PFSK-1 (cell line): ENCODE measurements at regions not wholly inside any gene's neighbourhood (a gene's known extent, or its start where the extent isn't known, plus 50 kb on each side); places are given as distances from the start of the nearest gene placed in this dataset.

Experiments used
- FOXP2 ChIP-seq: optimal IDR thresholded peaks from 2 replicates; pipeline ENCODE3; 2011; ENCODE audit warnings: borderline replicate concordance, control low read depth, inconsistent platforms; ENCODE audit not compliant: insufficient read depth; ENCODE audit errors: extremely low read length, extremely low read depth
- POLR2AphosphoS5 ChIP-seq: IDR thresholded peaks from 2 replicates; pipeline ENCODE4 v1.6.1; 2012; ENCODE audit warnings: low read depth, mild to moderate bottlenecking, control low read depth, low read length, moderate library complexity
- SIN3A ChIP-seq: IDR thresholded peaks from 2 replicates; pipeline ENCODE4 v1.6.1; 2012; ENCODE audit warnings: mild to moderate bottlenecking, low read length, moderate library complexity, borderline replicate concordance; ENCODE audit not compliant: insufficient read depth
- TAF1 ChIP-seq: IDR thresholded peaks from 2 replicates; pipeline ENCODE4 v1.6.1; 2012; ENCODE audit warnings: low read length, control low read depth, borderline replicate concordance; ENCODE audit not compliant: insufficient read depth
- TF ChIP-seq, protein P1 (sequence below), 2 experiments: IDR thresholded peaks; 2 replicates each; pipeline versions ENCODE4 v1.6.1 to v1.8.0; 2011 to 2012; ENCODE audit warnings: low read depth in 2 of 2, low read length in 2 of 2, control low read depth in 1 of 2, inconsistent platforms in 1 of 2, mild to moderate bottlenecking in 1 of 2, moderate library complexity in 1 of 2; ENCODE audit not compliant: insufficient read depth in 1 of 2

DNA sequence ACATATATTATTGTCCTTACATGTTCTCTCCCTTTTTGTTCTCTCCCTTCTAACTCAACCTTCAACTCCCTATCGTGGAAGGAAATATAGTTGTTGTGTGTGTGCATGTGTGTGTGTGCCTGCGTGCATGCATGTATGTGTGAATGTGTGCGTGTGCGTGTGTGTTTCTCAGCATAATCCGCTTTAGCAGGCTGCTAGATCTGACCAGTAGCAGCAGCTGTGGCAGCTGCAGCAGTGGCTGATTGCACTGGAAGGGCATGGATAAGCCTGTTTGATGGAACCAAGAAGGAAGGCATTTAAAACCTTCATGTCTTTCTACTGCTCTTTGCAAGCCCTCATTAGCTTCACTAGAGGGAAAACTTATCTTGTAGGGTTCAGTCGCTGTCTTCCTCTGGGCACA, 65.6 kb upstream of the IRF2BP2 start:
- TF ChIP-seq, protein P1, sequence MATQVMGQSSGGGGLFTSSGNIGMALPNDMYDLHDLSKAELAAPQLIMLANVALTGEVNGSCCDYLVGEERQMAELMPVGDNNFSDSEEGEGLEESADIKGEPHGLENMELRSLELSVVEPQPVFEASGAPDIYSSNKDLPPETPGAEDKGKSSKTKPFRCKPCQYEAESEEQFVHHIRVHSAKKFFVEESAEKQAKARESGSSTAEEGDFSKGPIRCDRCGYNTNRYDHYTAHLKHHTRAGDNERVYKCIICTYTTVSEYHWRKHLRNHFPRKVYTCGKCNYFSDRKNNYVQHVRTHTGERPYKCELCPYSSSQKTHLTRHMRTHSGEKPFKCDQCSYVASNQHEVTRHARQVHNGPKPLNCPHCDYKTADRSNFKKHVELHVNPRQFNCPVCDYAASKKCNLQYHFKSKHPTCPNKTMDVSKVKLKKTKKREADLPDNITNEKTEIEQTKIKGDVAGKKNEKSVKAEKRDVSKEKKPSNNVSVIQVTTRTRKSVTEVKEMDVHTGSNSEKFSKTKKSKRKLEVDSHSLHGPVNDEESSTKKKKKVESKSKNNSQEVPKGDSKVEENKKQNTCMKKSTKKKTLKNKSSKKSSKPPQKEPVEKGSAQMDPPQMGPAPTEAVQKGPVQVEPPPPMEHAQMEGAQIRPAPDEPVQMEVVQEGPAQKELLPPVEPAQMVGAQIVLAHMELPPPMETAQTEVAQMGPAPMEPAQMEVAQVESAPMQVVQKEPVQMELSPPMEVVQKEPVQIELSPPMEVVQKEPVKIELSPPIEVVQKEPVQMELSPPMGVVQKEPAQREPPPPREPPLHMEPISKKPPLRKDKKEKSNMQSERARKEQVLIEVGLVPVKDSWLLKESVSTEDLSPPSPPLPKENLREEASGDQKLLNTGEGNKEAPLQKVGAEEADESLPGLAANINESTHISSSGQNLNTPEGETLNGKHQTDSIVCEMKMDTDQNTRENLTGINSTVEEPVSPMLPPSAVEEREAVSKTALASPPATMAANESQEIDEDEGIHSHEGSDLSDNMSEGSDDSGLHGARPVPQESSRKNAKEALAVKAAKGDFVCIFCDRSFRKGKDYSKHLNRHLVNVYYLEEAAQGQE (IDR thresholded peaks at IDR 0.05; ENCODE audit: insufficient read depth in 1 of 2, low read depth in 2 of 2, low read length in 2 of 2) = no peak
- TF ChIP-seq POLR2AphosphoS5 = no peak
- TF ChIP-seq SIN3A = no peak
- TF ChIP-seq TAF1 = no peak
- no peak for TF ChIP-seq FOXP2

DNA sequence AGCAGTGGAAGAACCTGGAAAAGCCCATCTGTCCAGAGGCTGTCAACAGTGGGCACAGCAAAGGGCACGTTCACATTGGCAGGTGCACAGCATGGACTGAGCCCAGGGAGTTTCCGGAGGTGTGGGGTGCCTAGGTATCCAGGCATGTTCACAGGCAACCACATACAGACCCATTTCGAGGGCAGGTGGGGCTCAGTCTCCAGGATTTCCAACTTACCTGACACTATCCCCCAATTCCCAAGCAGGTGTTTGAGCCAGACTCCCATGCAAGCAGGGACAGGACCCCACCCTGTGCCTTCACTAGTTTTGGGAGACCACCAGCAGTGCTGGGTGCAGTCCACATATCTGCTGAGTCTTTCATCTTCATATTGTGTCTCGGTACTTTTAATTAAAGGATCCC, 65.0 kb upstream of the IRF2BP2 start:
- no peak for TF ChIP-seq TAF1
- TF ChIP-seq POLR2AphosphoS5 = no peak
- TF ChIP-seq FOXP2 = no peak
- TF ChIP-seq, protein P1 (IDR thresholded peaks at IDR 0.05; ENCODE audit: insufficient read depth in 1 of 2, low read depth in 2 of 2, low read length in 2 of 2) = no peak
- no peak for TF ChIP-seq SIN3A

DNA sequence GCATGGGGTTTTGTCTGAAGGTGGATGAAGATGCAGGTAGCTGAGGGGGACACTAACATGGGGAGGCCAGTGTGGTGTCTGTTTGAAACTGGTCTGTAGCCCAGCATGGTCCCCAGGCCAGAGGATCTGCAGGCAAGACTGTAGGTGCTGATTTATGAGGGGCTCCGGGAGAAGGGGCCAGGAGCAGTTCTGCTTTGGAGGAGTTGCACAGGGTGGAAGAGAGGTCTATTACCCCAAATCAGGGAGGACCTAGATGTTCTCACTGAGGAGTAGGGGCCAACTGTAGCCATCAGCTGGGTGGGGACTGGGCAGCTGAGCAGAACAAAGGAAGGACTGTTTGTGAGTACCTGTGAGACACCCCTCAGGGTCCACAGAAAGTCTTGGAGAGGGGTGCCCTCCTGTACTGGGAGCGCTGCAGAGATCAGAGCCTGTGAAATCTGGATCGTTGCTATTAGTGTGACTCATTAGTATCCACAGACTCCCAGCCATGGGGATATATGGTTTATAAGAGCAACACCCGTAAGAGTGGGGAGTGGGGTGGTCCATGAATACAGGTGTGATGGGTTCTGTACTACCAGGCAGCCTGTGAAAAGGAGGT, 64.3 kb upstream of the IRF2BP2 start:
- TF ChIP-seq, protein P1 (IDR thresholded peaks at IDR 0.05; ENCODE audit: insufficient read depth in 1 of 2, low read depth in 2 of 2, low read length in 2 of 2) = no peak
- TF ChIP-seq FOXP2 (no peak), POLR2AphosphoS5 (no peak), TAF1 (no peak), SIN3A (no peak)

DNA sequence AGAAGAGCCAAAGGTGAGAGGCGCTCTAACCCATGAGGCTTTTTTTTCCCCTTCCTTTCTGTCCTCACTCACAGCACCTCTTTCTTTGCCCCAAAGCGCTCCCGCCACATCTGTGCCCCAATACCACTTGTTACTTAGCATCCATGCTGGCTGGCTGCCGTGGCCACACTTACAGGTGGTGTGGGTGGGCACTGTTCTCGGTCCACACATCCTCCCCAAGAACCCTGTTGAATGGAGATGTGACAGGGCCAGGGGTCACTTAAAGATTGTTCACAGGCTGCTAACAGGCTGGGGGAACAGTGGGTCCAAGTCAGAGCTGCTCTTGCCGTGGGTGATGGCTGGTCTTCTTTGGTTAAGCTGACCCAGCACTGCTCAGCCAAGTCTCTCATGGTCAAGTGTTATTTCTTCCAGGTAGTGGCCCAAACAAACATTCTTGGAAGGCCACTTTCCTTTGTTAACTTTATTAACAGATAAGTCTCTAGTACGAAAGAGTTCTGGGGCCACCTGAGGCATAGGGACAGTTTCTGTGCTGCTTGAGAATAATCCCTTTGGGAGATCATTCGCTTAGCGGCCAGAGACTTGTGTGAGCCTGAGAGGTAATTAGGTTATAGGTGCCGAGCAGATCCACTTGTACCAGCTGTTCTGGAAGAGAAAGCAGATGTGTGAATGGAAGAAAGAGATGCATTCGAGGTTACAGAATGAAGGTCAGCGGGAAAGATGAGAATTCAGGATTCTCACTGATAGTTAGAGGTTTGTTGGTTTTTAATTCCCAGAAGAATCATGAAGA, 62.6 kb upstream of the IRF2BP2 start:
- TF ChIP-seq TAF1 (no peak), POLR2AphosphoS5 (no peak), SIN3A (no peak), FOXP2 (no peak)
- TF ChIP-seq, protein P1 (IDR thresholded peaks at IDR 0.05; ENCODE audit: insufficient read depth in 1 of 2, low read depth in 2 of 2, low read length in 2 of 2) = no peak
